HEK293 (cell line): ENCODE measurements at regions not wholly inside any gene's neighbourhood (a gene's known extent, or its start where the extent isn't known, plus 50 kb on each side); places are given as distances from the start of the nearest gene placed in this dataset.

Experiments used
- CTCF ChIA-PET: fragments of 350-600 bp; formaldehyde crosslinking; extraction: SDS; loops from one replicate; lab custom pipeline; 2021; ENCODE audit warnings: antibody characterized with exemption; lab: Yijun Ruan, JAX
- POLR2A ChIA-PET: fragments of 300-600 bp; formaldehyde crosslinking; extraction: SDS; loops from one replicate; lab custom pipeline; 2020; ENCODE audit warnings: antibody characterized with exemption, inconsistent platforms; lab: Yijun Ruan, JAX
- H3K27ac ChIP-seq: fragments of 200-500 bp; sonication (Bioruptor generic); 2 replicates; pipeline ENCODE4 v1.5.1; 2014; ENCODE audit warnings: low read depth, low read length, control low read depth, inconsistent platforms; ENCODE audit errors: extremely low read depth
- H3K36me3 ChIP-seq, 2 experiments: fragments of 200-500 bp in 1 of 2; sonication (Bioruptor generic) in 1 of 2; 1 replicate in 1 of 2; 2 replicates in 1 of 2; pipeline ENCODE4 v1.5.1; 2014 to 2017; ENCODE audit warnings: inconsistent platforms in 2 of 2, low read length in 2 of 2; ENCODE audit not compliant: control insufficient read depth in 2 of 2, insufficient read depth in 1 of 2
- H3K4me1 ChIP-seq: fragments of 200-500 bp; sonication (Bioruptor generic); 2 replicates; pipeline ENCODE4 v1.5.1; 2014; ENCODE audit warnings: mild to moderate bottlenecking, low read length, inconsistent platforms; ENCODE audit not compliant: control insufficient read depth, insufficient read depth
- H3K4me3 ChIP-seq: 2 replicates; pipeline ENCODE4 v1.5.1; 2011; ENCODE audit warnings: low read depth, mild to moderate bottlenecking, control low read depth, low read length, moderate library complexity
- H3K9me3 ChIP-seq: fragments of 200-500 bp; sonication (Bioruptor generic); 2 replicates; pipeline ENCODE4 v1.5.1; 2014; ENCODE audit warnings: low read depth, low read length, inconsistent platforms; ENCODE audit not compliant: control insufficient read depth, insufficient read depth
- BCL11A ChIP-seq: fragments of 450-650 bp; formaldehyde crosslinking; IDR thresholded peaks from 2 replicates; pipeline ENCODE4 v1.5.1; 2016; ENCODE audit warnings: low read depth, missing biosample characterization, missing genetic modification characterization
- FEZF1 ChIP-seq: fragments of 450-650 bp; formaldehyde crosslinking; IDR thresholded peaks from 2 replicates; pipeline ENCODE4 v1.5.1; 2016; ENCODE audit warnings: missing biosample characterization, missing genetic modification characterization
- KLF8 ChIP-seq: fragments of 450-650 bp; formaldehyde crosslinking; IDR thresholded peaks from 2 replicates; pipeline ENCODE4 v1.5.1; 2016; ENCODE audit warnings: missing biosample characterization, missing genetic modification characterization
- PATZ1 ChIP-seq: fragments of 450-650 bp; formaldehyde crosslinking; IDR thresholded peaks from 2 replicates; pipeline ENCODE4 v1.5.1; 2016; ENCODE audit warnings: missing biosample characterization, missing genetic modification characterization
- SETDB1 ChIP-seq: IDR thresholded peaks from one replicate; pipeline ENCODE4 v1.6.1; 2017; ENCODE audit warnings: mild to moderate bottlenecking, low read length, moderate library complexity, mixed read lengths; ENCODE audit not compliant: insufficient read length
- TSHZ1 ChIP-seq: fragments of 450-650 bp; formaldehyde crosslinking; IDR thresholded peaks from 2 replicates; pipeline ENCODE4 v1.5.1; 2016; ENCODE audit warnings: missing biosample characterization, missing genetic modification characterization, borderline replicate concordance
- ZNF133 ChIP-seq: fragments of 450-650 bp; formaldehyde crosslinking; IDR thresholded peaks from 2 replicates; pipeline ENCODE4 v1.5.1; 2016; ENCODE audit warnings: missing biosample characterization, missing genetic modification characterization
- ZNF138 ChIP-seq: fragments of 450-650 bp; formaldehyde crosslinking; IDR thresholded peaks from 2 replicates; pipeline ENCODE4 v1.5.1; 2016; ENCODE audit warnings: missing biosample characterization, missing genetic modification characterization, borderline replicate concordance
- ZNF16 ChIP-seq: fragments of 450-650 bp; formaldehyde crosslinking; IDR thresholded peaks from 2 replicates; pipeline ENCODE4 v1.5.1; 2016; ENCODE audit warnings: low read depth, missing biosample characterization, missing genetic modification characterization
- ZNF175 ChIP-seq: fragments of 450-650 bp; formaldehyde crosslinking; IDR thresholded peaks from 2 replicates; pipeline ENCODE4 v1.5.1; 2016; ENCODE audit warnings: missing biosample characterization, missing genetic modification characterization
- ZNF19 ChIP-seq: fragments of 450-650 bp; formaldehyde crosslinking; IDR thresholded peaks from 2 replicates; pipeline ENCODE4; 2016; ENCODE audit warnings: missing biosample characterization, missing genetic modification characterization, low read depth
- ZNF248 ChIP-seq: fragments of 450-650 bp; formaldehyde crosslinking; IDR thresholded peaks from 2 replicates; pipeline ENCODE4 v1.5.1; 2017; ENCODE audit warnings: missing biosample characterization, missing genetic modification characterization
- ZNF350 ChIP-seq: fragments of 450-650 bp; formaldehyde crosslinking; IDR thresholded peaks from 2 replicates; pipeline ENCODE4 v1.5.0; 2017; ENCODE audit warnings: missing biosample characterization, mild to moderate bottlenecking, missing genetic modification characterization
- ZNF518A ChIP-seq: fragments of 450-650 bp; formaldehyde crosslinking; conservative IDR thresholded peaks from 2 replicates; pipeline ENCODE4 v1.5.1; 2016; ENCODE audit warnings: low read depth, missing biosample characterization, missing genetic modification characterization
- ZNF664 ChIP-seq: fragments of 450-650 bp; formaldehyde crosslinking; IDR thresholded peaks from 2 replicates; pipeline ENCODE4 v1.5.1; 2016; ENCODE audit warnings: missing biosample characterization, missing genetic modification characterization
- ZNF76 ChIP-seq: fragments of 450-650 bp; formaldehyde crosslinking; IDR thresholded peaks from 2 replicates; pipeline ENCODE4; 2016; ENCODE audit warnings: low read depth, missing biosample characterization, missing genetic modification characterization, borderline replicate concordance
- TF ChIP-seq, protein P1 (sequence below): fragments of 450-650 bp; formaldehyde crosslinking; IDR thresholded peaks from 2 replicates; pipeline ENCODE4 v1.5.1; 2017; ENCODE audit warnings: missing biosample characterization, missing genetic modification characterization
- TF ChIP-seq, protein P2 (sequence below): fragments of 450-650 bp; formaldehyde crosslinking; IDR thresholded peaks from 2 replicates; pipeline ENCODE4; 2016; ENCODE audit warnings: missing biosample characterization, missing genetic modification characterization

GRCh38 chr11:11047851-11048610 lies 190.2 kb upstream of the ZBED5 start (continued):
- TF ChIP-seq PATZ1 (no peak), ZNF138 (no peak), TSHZ1 (tag by site-specific recombination) (no peak)

DNA sequence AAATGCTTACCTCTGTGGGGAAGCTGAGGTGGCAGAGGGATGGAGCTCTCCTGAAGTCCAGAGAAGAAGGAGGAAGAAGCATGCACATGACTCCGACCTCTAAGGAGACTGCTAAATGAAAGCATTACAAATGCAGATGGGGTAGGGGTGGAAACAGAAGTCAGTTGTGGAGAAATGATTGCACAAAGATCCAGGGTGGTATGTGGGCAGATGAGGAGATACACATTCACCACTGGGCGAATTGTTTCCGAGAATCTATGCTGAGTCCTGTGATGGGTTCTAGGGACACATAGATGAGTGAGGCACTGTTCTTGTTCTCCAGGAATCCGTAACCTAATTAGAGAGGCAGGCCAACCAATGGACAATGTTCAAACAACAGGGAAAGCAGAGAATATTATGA lies 188.9 kb upstream of the ZBED5 start:
- Histone ChIP-seq H3K27ac (no peak overlapping the region), H3K4me3 (no peak overlapping the region), H3K9me3 (no peaks in the 10 kb centered on the region), H3K36me3 (no peaks in the 10 kb centered on the region), H3K4me1 (no peaks in the 10 kb centered on the region)
- POLR2A ChIA-PET = no interaction called here
- CTCF ChIA-PET = interaction anchor here (0.8 kb wide), 1 partner anchor 58 kb away, joined by 3 read pairs; no protein-coding TSS in a partner anchor
- TF ChIP-seq ZNF133 (tag by site-specific recombination) = no peak
- TF ChIP-seq, protein P1, sequence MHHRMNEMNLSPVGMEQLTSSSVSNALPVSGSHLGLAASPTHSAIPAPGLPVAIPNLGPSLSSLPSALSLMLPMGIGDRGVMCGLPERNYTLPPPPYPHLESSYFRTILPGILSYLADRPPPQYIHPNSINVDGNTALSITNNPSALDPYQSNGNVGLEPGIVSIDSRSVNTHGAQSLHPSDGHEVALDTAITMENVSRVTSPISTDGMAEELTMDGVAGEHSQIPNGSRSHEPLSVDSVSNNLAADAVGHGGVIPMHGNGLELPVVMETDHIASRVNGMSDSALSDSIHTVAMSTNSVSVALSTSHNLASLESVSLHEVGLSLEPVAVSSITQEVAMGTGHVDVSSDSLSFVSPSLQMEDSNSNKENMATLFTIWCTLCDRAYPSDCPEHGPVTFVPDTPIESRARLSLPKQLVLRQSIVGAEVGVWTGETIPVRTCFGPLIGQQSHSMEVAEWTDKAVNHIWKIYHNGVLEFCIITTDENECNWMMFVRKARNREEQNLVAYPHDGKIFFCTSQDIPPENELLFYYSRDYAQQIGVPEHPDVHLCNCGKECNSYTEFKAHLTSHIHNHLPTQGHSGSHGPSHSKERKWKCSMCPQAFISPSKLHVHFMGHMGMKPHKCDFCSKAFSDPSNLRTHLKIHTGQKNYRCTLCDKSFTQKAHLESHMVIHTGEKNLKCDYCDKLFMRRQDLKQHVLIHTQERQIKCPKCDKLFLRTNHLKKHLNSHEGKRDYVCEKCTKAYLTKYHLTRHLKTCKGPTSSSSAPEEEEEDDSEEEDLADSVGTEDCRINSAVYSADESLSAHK (tag by site-specific recombination) = no peak
- TF ChIP-seq ZNF664 (tag by site-specific recombination) = no peak
- TF ChIP-seq, protein P2, sequence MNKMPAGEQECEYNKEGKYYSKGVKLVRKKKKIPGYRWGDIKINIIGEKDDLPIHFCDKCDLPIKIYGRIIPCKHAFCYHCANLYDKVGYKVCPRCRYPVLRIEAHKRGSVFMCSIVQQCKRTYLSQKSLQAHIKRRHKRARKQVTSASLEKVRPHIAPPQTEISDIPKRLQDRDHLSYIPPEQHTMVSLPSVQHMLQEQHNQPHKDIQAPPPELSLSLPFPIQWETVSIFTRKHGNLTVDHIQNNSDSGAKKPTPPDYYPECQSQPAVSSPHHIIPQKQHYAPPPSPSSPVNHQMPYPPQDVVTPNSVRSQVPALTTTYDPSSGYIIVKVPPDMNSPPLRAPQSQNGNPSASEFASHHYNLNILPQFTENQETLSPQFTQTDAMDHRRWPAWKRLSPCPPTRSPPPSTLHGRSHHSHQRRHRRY (tag by site-specific recombination) = no peak
- TF ChIP-seq ZNF19 (tag by site-specific recombination) = no peak
- TF ChIP-seq ZNF248 (tag by site-specific recombination) = no peak
- TF ChIP-seq ZNF16 (tag by site-specific recombination) = no peak
- no peak for TF ChIP-seq BCL11A (tag by site-specific recombination)
- no peak for TF ChIP-seq KLF8 (tag by site-specific recombination)
- TF ChIP-seq ZNF175 (tag by site-specific recombination) = no peak
- no peak for TF ChIP-seq ZNF518A (tag by site-specific recombination)
- TF ChIP-seq FEZF1 = no peak
- TF ChIP-seq SETDB1 = no peak
- TF ChIP-seq ZNF350 = no peak
- no peak for TF ChIP-seq ZNF76 (tag by site-specific recombination)
